H1 (cell line): ENCODE measurements at regions not wholly inside any gene's neighbourhood (a gene's known extent, or its start where the extent isn't known, plus 50 kb on each side); places are given as distances from the start of the nearest gene placed in this dataset.

Experiments
- CHD2 ChIP-seq: IDR thresholded peaks from 2 replicates; pipeline ENCODE4 v1.6.1; 2012; ENCODE audit warnings: low read length, improper control_type of control experiment
- JUND ChIP-seq: IDR thresholded peaks from 2 replicates; pipeline ENCODE4 v1.6.1; 2011; ENCODE audit warnings: mild to moderate bottlenecking, improper control_type of control experiment, low read length
- PHF8 ChIP-seq: fragments of 200-600 bp; sonication (generic); conservative IDR thresholded peaks from 2 replicates; pipeline ENCODE4 v1.7.1; 2012; ENCODE audit warnings: low read depth, mild to moderate bottlenecking, inconsistent platforms, low read length, moderate library complexity
- POLR2A ChIP-seq, 2 experiments: IDR thresholded peaks; 1 replicate in 1 of 2; 2 replicates in 1 of 2; pipeline ENCODE4 v1.6.1; 2011; ENCODE audit warnings: low read depth in 2 of 2, low read length in 2 of 2, mild to moderate bottlenecking in 2 of 2; ENCODE audit errors: control extremely low read depth in 1 of 2
- POLR2AphosphoS5 ChIP-seq: IDR thresholded peaks from 2 replicates; pipeline ENCODE4 v1.6.1; 2011; ENCODE audit warnings: low read depth, low read length
- SIN3A ChIP-seq, 2 experiments: IDR thresholded peaks in 1 of 2; conservative IDR thresholded peaks in 1 of 2; 2 replicates each; pipeline ENCODE4 v1.6.1; 2011 to 2012; ENCODE audit warnings: low read length in 2 of 2, improper control_type of control experiment in 1 of 2, low read depth in 1 of 2, mild to moderate bottlenecking in 1 of 2
- TF ChIP-seq, protein P1 (sequence below), 3 experiments: IDR thresholded peaks; 1 replicate in 2 of 3; 2 replicates in 1 of 3; pipeline versions ENCODE4 v1.5.1 to v1.6.1; 2011; ENCODE audit warnings: low read length in 3 of 3, mild to moderate bottlenecking in 3 of 3, inconsistent platforms in 2 of 3, low read depth in 1 of 3, moderate library complexity in 1 of 3; ENCODE audit not compliant: insufficient read depth in 1 of 3; ENCODE audit errors: control extremely low read depth in 1 of 3
- TF ChIP-seq, protein P2 (sequence below): IDR thresholded peaks from 2 replicates; pipeline ENCODE4 v1.6.1; 2012; ENCODE audit warnings: inconsistent platforms

DNA sequence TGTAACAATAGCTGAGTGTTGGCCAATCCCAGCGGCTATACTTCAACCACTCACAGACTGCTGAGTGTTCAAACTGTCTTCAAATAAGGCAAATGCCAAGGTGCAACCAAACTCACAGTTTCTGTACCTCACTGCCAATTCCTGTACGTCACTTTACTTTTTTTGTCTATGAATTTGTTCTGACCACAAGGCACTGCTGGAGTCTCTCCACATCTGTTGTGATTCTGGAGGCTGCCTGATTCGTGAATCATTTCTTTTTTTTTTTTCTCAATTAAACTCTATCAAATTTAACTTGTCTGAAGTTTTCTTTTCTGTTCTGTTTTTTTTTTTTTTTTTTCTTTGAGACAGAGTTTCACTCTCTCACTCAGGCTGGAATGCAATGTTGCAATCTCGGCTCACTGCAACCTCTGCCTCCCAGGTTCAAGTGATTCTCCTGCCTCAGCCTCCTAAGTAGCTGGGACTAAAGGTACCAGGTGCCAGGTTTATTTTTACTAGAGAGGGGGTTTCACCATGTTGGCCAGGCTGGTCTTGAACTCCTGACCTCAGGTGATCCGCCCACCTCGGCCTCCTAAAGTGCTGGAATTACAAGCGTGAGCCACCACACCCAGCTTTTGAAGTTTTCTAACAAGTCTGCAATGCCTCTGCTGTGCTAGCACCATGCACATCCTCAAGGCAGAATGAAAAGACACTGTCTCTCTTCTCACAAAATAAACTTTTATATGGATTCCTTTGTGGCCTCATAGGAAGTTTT lies 401.7 kb downstream of the IRS2 start:
- TF ChIP-seq, protein P1, sequence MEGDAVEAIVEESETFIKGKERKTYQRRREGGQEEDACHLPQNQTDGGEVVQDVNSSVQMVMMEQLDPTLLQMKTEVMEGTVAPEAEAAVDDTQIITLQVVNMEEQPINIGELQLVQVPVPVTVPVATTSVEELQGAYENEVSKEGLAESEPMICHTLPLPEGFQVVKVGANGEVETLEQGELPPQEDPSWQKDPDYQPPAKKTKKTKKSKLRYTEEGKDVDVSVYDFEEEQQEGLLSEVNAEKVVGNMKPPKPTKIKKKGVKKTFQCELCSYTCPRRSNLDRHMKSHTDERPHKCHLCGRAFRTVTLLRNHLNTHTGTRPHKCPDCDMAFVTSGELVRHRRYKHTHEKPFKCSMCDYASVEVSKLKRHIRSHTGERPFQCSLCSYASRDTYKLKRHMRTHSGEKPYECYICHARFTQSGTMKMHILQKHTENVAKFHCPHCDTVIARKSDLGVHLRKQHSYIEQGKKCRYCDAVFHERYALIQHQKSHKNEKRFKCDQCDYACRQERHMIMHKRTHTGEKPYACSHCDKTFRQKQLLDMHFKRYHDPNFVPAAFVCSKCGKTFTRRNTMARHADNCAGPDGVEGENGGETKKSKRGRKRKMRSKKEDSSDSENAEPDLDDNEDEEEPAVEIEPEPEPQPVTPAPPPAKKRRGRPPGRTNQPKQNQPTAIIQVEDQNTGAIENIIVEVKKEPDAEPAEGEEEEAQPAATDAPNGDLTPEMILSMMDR (IDR thresholded peaks at IDR 0.05; ENCODE audit: control extremely low read depth in 1 of 3, insufficient read depth in 1 of 3, low read depth in 1 of 3, low read length in 3 of 3) = no peak
- no peak for TF ChIP-seq SIN3A (conservative IDR thresholded peaks at IDR 0.05 in 1 of 2, IDR thresholded peaks at IDR 0.05 in 1 of 2; ENCODE audit: low read depth in 1 of 2, low read length in 2 of 2)
- no peak for TF ChIP-seq CHD2
- no peak for TF ChIP-seq POLR2A (IDR thresholded peaks at IDR 0.05; ENCODE audit: control extremely low read depth in 1 of 2, low read depth in 2 of 2, low read length in 2 of 2)
- no peak for TF ChIP-seq PHF8
- TF ChIP-seq, protein P2, sequence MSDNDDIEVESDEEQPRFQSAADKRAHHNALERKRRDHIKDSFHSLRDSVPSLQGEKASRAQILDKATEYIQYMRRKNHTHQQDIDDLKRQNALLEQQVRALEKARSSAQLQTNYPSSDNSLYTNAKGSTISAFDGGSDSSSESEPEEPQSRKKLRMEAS = no peak
- TF ChIP-seq POLR2AphosphoS5 = no peak
- TF ChIP-seq JUND = no peak
